ENCODE measurements at regions not wholly inside any gene's neighbourhood (a gene's known extent, or its start where the extent isn't known, plus 50 kb on each side); places are given as distances from the start of the nearest gene placed in this dataset.
"Not testable (repeated sequence)": the region's sequence is repeated elsewhere in the genome, so short reads cannot be mapped to it uniquely, and the experiment has no call there.

GRCh38 chr19:31037286-31037980, 311.8 kb downstream of the TSHZ3 start:
- no peak for DNase-seq
- no peaks in the 10 kb centered on the region for H3K9me3 ChIP-seq (replicated peaks)
- no peaks in the 10 kb centered on the region for H3K4me1 ChIP-seq
- H3K36me3 ChIP-seq: no peaks in the 10 kb centered on the region
- peaks cover 53% of the 10 kb centered on the region for H3K27me3 ChIP-seq (ENCODE audit: low read depth)
- no peak for TF ChIP-seq CTCF (IDR thresholded peaks at IDR 0.05; ENCODE audit: borderline replicate concordance)
- H3K27ac ChIP-seq (replicated peaks): no peak overlapping the region
- intact Hi-C loops (cut with micrococcal nuclease): no loop called here
- no peak overlapping the region for H3K4me3 ChIP-seq

GRCh38 chr19:31031455-31031854, 317.8 kb downstream of the TSHZ3 start:
- intact Hi-C loops (cut with micrococcal nuclease); DNase-seq; H3K9me3 ChIP-seq (replicated peaks); H3K4me1 ChIP-seq; H3K27ac ChIP-seq (replicated peaks); H3K36me3 ChIP-seq; H3K4me3 ChIP-seq: not testable (repeated sequence)
- peaks cover 11% of the 10 kb centered on the region for H3K27me3 ChIP-seq (ENCODE audit: low read depth)

- H3K4me3 ChIP-seq: no peak overlapping the region
- H3K36me3 ChIP-seq: no peaks in the 10 kb centered on the region
- no peak for DNase-seq
- H3K27me3 ChIP-seq (ENCODE audit: low read depth): peaks cover 11% of the 10 kb centered on the region
- no peak overlapping the region for H3K27ac ChIP-seq (replicated peaks)
- peaks cover 20% of the 10 kb centered on the region for H3K9me3 ChIP-seq (replicated peaks)
- intact Hi-C loops (cut with micrococcal nuclease): no loop called here
- H3K4me1 ChIP-seq: no peaks in the 10 kb centered on the region
- no peak for TF ChIP-seq CTCF (IDR thresholded peaks at IDR 0.05; ENCODE audit: borderline replicate concordance)
Measured at GRCh38 chr19:31023038-31023437, 326.2 kb downstream of the TSHZ3 start.

- no peak for TF ChIP-seq CTCF (IDR thresholded peaks at IDR 0.05; ENCODE audit: borderline replicate concordance)
- H3K27me3 ChIP-seq (ENCODE audit: low read depth): peaks cover 15% of the 10 kb centered on the region
- no peak for DNase-seq
- no peaks in the 10 kb centered on the region for H3K4me1 ChIP-seq
- no peaks in the 10 kb centered on the region for H3K36me3 ChIP-seq
- H3K9me3 ChIP-seq (replicated peaks): peaks cover under 1% of the 10 kb centered on the region
- no peak overlapping the region for H3K4me3 ChIP-seq
- intact Hi-C loops (cut with micrococcal nuclease): no loop called here
- H3K27ac ChIP-seq (replicated peaks): no peak overlapping the region
Measured at GRCh38 chr19:31018936-31019335, 330.3 kb downstream of the TSHZ3 start.

GRCh38 chr19:31015778-31016177, 333.5 kb downstream of the TSHZ3 start:
- intact Hi-C loops (cut with micrococcal nuclease): no loop called here
- no peaks in the 10 kb centered on the region for H3K9me3 ChIP-seq (replicated peaks)
- no peak overlapping the region for H3K4me3 ChIP-seq
- H3K36me3 ChIP-seq: no peaks in the 10 kb centered on the region
- H3K27me3 ChIP-seq (ENCODE audit: low read depth): peaks cover 18% of the 10 kb centered on the region
- no peak overlapping the region for H3K27ac ChIP-seq (replicated peaks)
- no peaks in the 10 kb centered on the region for H3K4me1 ChIP-seq
- DNase-seq: no peak
- TF ChIP-seq CTCF (IDR thresholded peaks at IDR 0.05; ENCODE audit: borderline replicate concordance): no peak

GRCh38 chr19:31014668-31015067, 334.6 kb downstream of the TSHZ3 start:
- Histone ChIP-seq H3K27me3 (ENCODE audit: low read depth) (peaks cover 22% of the 10 kb centered on the region), H3K4me3 (no peak overlapping the region), H3K4me1 (no peaks in the 10 kb centered on the region), H3K9me3 (replicated peaks) (no peaks in the 10 kb centered on the region), H3K27ac (replicated peaks) (no peak overlapping the region), H3K36me3 (no peaks in the 10 kb centered on the region)
- no peak for TF ChIP-seq CTCF (IDR thresholded peaks at IDR 0.05; ENCODE audit: borderline replicate concordance)
- DNase-seq: no peak
- intact Hi-C loops (cut with micrococcal nuclease): no loop called here

Data from left ventricle myocardium inferior (tissue), 1 donor.